ENCODE measurements at regions not wholly inside any gene's neighbourhood (a gene's known extent, or its start where the extent isn't known, plus 50 kb on each side); places are given as distances from the start of the nearest gene placed in this dataset.

DNA sequence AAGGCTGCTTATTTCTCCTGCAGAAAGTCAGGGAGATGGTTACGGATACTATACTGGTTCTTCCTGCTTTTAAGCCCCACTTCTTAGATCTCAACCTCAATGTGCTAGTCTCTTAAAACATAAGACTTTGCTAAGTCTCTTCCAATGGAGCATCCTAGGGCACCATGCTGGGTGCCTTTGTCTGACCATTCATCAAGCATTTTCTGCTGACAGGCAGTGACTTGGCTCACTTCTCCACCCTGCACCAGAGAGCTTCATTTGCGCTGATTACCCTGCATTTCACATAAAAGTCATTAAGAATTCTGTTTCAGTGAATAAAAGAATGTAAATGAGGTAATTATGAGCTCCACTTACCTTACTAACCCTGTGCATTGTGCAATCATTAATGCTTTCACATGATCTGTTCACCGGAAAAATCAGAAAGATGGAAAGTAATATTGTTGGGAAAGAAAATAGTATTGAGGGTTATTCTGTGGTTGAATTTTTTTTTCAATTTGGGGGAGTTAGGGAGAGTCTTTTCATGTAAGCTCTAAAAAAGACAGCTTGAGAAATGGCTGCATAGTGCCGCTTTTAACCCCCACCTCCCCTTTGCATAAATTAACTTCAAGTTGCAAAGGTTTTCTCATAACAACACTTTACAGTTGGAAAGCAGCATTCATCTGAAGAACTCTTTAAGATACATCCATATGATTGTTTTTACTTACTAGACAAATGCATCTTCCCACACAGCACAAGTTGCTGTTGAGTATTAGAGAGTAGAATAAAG is 677.3 kb upstream of the KIRREL3 start:
- DNase-seq (ENCODE audit: extremely low read depth, low read depth, low spot score), result no peak

DNA sequence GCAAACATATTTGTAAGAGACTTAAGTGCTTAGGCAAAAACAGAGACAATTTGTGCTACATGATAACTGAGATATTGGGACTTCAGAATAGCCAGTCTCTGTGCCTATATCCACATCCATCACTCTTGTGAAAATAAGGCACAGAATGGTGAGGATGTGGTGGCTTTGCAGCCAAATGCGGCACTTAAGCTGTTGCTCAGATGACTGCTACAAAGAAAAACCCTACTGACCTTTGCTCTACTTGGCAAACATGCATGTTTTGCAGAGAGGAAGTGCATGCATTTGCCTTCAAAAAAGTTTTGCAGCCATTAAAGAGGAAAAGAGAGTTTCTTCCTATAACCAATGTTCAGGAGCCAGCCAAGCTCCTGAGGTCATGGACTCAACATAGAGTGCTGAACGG is 675.0 kb upstream of the KIRREL3 start:
- DNase-seq (ENCODE audit: extremely low read depth, low read depth, low spot score), result no peak

GRCh38 chr11:127674754-127675153 is 674.2 kb upstream of the KIRREL3 start:
- DNase-seq (ENCODE audit: extremely low read depth, low read depth, low spot score), result no peak

DNA sequence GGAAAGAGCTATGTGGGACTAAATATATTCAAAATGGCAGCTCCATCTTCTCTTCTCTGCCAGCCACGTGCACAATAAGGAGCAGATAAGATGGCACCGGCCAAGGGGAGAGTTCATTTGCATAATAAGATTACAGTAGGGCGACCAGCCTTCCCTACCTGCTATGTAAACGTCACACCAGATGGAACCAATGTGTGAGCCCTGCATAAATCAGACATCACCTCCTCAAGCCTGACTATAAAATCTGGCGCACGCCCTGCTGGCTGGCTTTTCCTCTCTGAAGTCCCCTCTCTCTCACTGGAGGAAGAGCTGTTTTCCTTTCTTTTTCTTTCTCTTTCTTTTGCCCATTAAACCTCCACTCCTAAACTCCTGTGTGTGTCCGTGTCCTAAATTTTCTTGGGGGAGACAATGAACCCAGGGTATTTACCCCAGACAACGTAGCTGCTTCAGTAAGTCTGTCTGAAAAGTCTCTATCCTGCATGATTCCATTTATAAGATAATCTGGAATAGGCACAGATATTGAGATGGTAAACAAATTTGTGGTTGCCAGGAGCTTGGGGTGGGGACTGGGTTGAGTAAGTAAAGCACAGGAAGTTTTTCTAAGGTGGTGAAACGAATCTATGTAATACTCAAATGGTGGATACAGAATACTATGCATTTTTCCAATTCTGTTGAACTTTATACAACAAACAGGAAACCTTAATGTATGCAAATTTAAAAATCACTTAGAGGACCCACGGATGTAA is 670.0 kb upstream of the KIRREL3 start:
- no peak for DNase-seq (ENCODE audit: extremely low read depth, low read depth, low spot score)

DNA sequence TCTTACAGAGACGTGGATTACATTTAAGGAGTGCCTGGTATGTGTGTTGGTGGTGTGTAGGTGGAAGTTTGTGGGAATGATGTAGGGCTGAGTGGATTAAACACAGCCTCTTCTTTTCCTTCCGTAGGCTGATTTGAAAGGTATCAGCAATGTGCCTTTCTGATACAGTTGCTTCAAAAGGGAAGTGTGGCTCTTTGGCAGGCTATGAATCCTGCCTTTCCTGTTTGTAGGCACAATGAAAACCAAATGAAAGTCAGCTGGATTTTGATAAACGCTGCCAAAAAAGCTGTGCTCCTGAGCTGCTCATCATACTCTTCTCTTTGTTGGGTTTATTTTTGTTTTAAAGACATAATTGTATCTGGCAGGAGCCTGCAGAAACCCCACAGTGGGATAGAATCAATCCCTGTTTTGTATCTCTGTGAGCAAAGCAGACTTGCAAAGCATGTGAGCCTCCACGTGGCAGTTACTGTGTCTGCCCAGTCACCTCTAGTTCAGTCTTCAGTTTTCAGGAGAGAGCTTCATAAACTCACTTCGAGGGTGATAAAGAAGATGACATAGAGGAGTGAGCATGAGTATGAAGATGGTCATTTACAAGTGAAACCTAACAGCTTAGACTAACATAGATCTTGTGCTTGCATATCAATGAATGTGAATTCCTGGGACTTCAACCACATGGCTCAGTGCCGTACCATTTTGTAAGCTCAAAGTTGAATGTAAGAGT is 655.7 kb upstream of the KIRREL3 start:
- no peak for DNase-seq (ENCODE audit: extremely low read depth, low read depth, low spot score)

- no peak for DNase-seq (ENCODE audit: extremely low read depth, low read depth, low spot score)
Measured at GRCh38 chr11:127653076-127653475, 652.5 kb upstream of the KIRREL3 start.

GRCh38 chr11:127651888-127652221 is 651.3 kb upstream of the KIRREL3 start:
- no peak for DNase-seq (ENCODE audit: extremely low read depth, low read depth, low spot score)

GRCh38 chr11:127651175-127651887 is 650.8 kb upstream of the KIRREL3 start:
- no peak for DNase-seq (ENCODE audit: extremely low read depth, low read depth, low spot score)

- DNase-seq (ENCODE audit: extremely low read depth, low read depth, low spot score), result no peak
Measured at GRCh38 chr11:127649958-127650357, 649.4 kb upstream of the KIRREL3 start.

DNA sequence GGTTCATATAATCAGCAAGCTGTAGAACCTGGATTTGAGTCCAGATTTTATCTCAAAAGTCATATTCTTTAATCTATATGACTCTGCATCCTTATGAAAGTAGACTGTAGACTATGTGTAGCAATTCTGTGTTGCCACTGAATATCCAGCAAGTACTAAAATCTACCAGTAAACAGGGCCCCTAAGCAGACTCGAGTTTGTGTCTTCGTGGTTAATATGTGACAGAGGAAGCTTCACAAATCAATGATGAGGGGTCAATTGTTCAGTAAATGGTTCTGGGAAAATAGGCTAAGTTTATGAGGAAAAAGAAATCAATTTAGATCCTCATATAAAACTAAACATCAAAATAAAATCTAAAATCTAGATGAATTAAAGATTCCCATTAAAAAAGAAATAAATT is 648.5 kb upstream of the KIRREL3 start:
- no peak for DNase-seq (ENCODE audit: extremely low read depth, low read depth, low spot score)

DNA sequence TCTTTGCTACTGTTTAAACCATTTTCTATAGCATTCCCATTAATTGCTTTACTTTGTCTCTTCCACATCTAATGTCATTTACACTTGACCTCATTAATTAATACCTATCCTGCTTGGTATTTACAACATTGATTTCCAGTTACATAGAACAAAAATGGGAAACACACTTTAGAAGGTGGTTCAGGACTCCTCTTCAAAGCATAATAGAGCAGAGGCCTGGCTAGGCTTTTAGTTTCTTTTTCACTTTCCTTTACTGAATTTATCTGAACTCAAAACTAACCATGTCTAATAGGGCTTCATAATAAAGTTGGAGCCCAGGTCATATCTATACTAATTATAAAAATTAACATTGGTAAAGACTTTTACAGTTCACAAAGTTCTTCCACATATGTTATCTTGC is 648.0 kb upstream of the KIRREL3 start:
- no peak for DNase-seq (ENCODE audit: extremely low read depth, low read depth, low spot score)

- no peak for DNase-seq (ENCODE audit: extremely low read depth, low read depth, low spot score)
Measured at GRCh38 chr11:127644366-127644765, 643.8 kb upstream of the KIRREL3 start.

GRCh38 chr11:127643268-127644058 is 642.9 kb upstream of the KIRREL3 start:
- no peak for DNase-seq (ENCODE audit: extremely low read depth, low read depth, low spot score)

DNA sequence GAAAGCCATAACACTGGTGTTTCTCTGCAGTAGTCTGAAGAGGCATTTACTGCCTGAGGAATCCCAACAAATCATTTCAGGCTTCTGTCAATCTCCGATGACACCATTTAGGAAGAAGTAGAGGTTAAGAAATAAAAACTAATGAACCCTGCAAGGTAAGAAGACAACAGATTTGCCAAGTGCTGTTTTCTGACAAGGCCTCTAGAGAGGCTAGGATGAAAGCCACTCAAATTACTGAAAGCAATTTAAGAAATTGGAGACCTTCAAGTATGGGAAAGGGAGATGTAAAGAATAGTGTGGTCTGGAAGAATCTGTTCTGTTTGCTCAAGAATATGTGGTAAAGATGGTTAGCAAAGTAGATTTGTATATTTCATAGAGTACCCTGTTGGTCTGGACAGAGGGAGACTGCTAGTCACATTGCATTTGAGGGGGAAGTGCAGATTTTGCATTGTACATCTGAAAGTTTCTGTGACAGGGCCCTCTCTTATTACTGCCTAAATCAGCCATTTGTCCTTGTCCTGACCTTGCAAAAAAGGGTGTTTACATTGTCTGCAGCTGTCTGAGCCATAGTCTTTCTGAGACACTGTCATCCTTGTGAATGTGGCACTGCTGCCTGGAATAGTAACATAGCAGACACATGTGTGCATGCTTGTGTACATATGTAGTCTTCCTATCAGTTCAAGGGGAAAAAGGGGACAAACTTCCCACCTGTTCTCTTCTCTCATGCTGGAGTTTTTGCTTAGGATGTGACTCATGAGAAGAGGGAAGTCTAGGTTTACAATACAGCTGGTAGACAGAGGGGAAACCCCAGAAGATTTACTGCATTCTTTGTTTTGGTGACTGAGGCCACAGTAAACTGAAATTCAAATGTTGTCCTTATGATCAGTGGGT is 640.2 kb upstream of the KIRREL3 start:
- DNase-seq (ENCODE audit: extremely low read depth, low read depth, low spot score), result no peak

DNA sequence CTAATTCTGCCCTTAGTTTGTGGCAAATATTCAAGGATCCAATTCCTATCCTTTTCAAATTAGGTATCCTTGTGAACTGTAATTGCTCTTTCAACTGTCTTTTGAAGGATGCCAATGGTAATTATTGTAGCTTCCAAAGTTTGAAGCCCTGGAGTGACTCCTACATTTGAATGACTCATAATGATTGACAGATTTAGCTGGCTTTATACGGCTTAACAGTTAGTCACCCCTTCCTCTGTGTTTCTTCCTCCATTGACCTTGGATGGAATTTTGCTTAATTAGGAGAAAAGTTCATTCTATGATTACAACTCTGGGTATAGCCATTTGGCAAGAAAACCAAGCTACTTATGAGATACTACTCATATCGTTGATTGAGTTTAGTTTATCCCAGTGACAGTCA is 639.3 kb upstream of the KIRREL3 start:
- no peak for DNase-seq (ENCODE audit: extremely low read depth, low read depth, low spot score)

GRCh38 chr11:127632976-127633680 is 632.6 kb upstream of the KIRREL3 start:
- no peak for DNase-seq (ENCODE audit: extremely low read depth, low read depth, low spot score)

GRCh38 chr11:127632546-127632945 is 632.0 kb upstream of the KIRREL3 start:
- no peak for DNase-seq (ENCODE audit: extremely low read depth, low read depth, low spot score)

- no peak for DNase-seq (ENCODE audit: extremely low read depth, low read depth, low spot score)
Measured at GRCh38 chr11:127631974-127632373, 631.4 kb upstream of the KIRREL3 start.

- DNase-seq (ENCODE audit: extremely low read depth, low read depth, low spot score), result no peak
Measured at GRCh38 chr11:127629200-127629599, 628.6 kb upstream of the KIRREL3 start.
